ENCODE measurements at regions not wholly inside any gene's neighbourhood (a gene's known extent, or its start where the extent isn't known, plus 50 kb on each side); places are given as distances from the start of the nearest gene placed in this dataset.

GRCh38 chr14:56894591-56894991, 84.3 kb upstream of the OTX2 start:
- no peak for TF ChIP-seq EP300 (IDR thresholded peaks at IDR 0.05)
- no peak for TF ChIP-seq CTCF (IDR thresholded peaks at IDR 0.05)
- TF ChIP-seq POLR2AphosphoS5 (IDR thresholded peaks at IDR 0.05): no peak
